GM19468 (cell line): ENCODE measurements at regions not wholly inside any gene's neighbourhood (a gene's known extent, or its start where the extent isn't known, plus 50 kb on each side); places are given as distances from the start of the nearest gene placed in this dataset.

ENCODE experiments used
- ATAC-seq: cut with Tn5 transposase; IDR thresholded peaks from one replicate; pipeline ENCODE4 v1.9.1; 2021; ENCODE audit warnings: mild to moderate bottlenecking, moderate library complexity, moderate number of reproducible peaks; ENCODE audit not compliant: unreplicated experiment; ENCODE audit errors: extremely low read depth

GRCh38 chr22:49034836-49035817 lies 792.5 kb downstream of the BRD1 start:
- ATAC-seq: no peak

- no peak for ATAC-seq
Measured at GRCh38 chr22:49033616-49034015, 794.1 kb downstream of the BRD1 start.

GRCh38 chr22:49032821-49033220 lies 794.9 kb downstream of the BRD1 start:
- no peak for ATAC-seq

- no peak for ATAC-seq
Measured at GRCh38 chr22:49031746-49032330, 795.8 kb downstream of the BRD1 start.

- ATAC-seq: no peak
Measured at GRCh38 chr22:49028111-49028510, 799.6 kb downstream of the BRD1 start.

- no peak for ATAC-seq
Measured at GRCh38 chr22:49027368-49027670, 800.4 kb downstream of the BRD1 start.

- ATAC-seq: no peak
Measured at GRCh38 chr22:49026494-49027367, 800.9 kb downstream of the BRD1 start.

- no peak for ATAC-seq
Measured at GRCh38 chr22:49025791-49026493, 801.7 kb downstream of the BRD1 start.

GRCh38 chr22:49024775-49025440 lies 802.8 kb downstream of the BRD1 start:
- no peak for ATAC-seq

- no peak for ATAC-seq
Measured at GRCh38 chr22:49023879-49024774, 803.5 kb downstream of the BRD1 start.

GRCh38 chr22:49023161-49023878 lies 804.4 kb downstream of the BRD1 start:
- no peak for ATAC-seq

GRCh38 chr22:49022816-49023160 lies 804.9 kb downstream of the BRD1 start:
- ATAC-seq: no peak

GRCh38 chr22:49021926-49022815 lies 805.5 kb downstream of the BRD1 start:
- no peak for ATAC-seq

- no peak for ATAC-seq
Measured at GRCh38 chr22:49021131-49021925, 806.3 kb downstream of the BRD1 start.

- ATAC-seq: no peak
Measured at GRCh38 chr22:49019737-49020713, 807.6 kb downstream of the BRD1 start.
